Colonic mucosa (tissue), 4 donors: ENCODE measurements at regions not wholly inside any gene's neighbourhood (a gene's known extent, or its start where the extent isn't known, plus 50 kb on each side); places are given as distances from the start of the nearest gene placed in this dataset.
"Not testable (repeated sequence)": the region's sequence is repeated elsewhere in the genome, so short reads cannot be mapped to it uniquely, and the experiment has no call there.

Source experiments
- DNase-seq: peaks from one replicate; pipeline ENCODE4 v3.0.0-alpha.2; 2020
- H3K27ac ChIP-seq: fragments of 200-600 bp; one replicate; pipeline ENCODE4 v1.8.0; 2021
- H3K27me3 ChIP-seq: fragments of 200-600 bp; one replicate; pipeline ENCODE4 v1.8.0; 2021
- H3K36me3 ChIP-seq: fragments of 200-600 bp; one replicate; pipeline ENCODE4 v1.8.0; 2021
- H3K4me1 ChIP-seq: fragments of 200-600 bp; one replicate; pipeline ENCODE4 v1.8.0; 2021; ENCODE audit warnings: mild to moderate bottlenecking
- H3K4me3 ChIP-seq: fragments of 200-600 bp; one replicate; pipeline ENCODE4 v1.8.0; 2021
- H3K9ac ChIP-seq, 2 donors: one replicate each; pipeline ENCODE4 v1.7.0; 2013; ENCODE audit warnings: control low read depth in 2 of 2, low read depth in 2 of 2, low read length in 2 of 2
- H3K9me3 ChIP-seq: fragments of 200-600 bp; one replicate; pipeline ENCODE4 v1.8.0; 2021
- CTCF ChIP-seq: fragments of 200-600 bp; IDR thresholded peaks from one replicate; pipeline ENCODE4 v1.8.0; 2022; ENCODE audit warnings: antibody characterized with exemption, mild to moderate bottlenecking
- intact Hi-C: fragments of 100-400 bp; cut with DNase I; formaldehyde crosslinking; loops from one replicate; pipeline ENCODE4 v1.14.1; 2022
- donor health status: healthy.
- donor health status: DM: no; HTN: no; CAD: no.
- donor health status: DM: no; HTN: no; CAD: no.

GRCh38 chr12:131620520-131620919 is 90.4 kb upstream of the SFSWAP start:
- Histone ChIP-seq H3K9me3 (no peaks in the 10 kb centered on the region), H3K4me1 (no peaks in the 10 kb centered on the region), H3K9ac (no peak overlapping the region), H3K4me3 (no peak overlapping the region), H3K27me3 (no peaks in the 10 kb centered on the region), H3K36me3 (no peaks in the 10 kb centered on the region), H3K27ac (no peak overlapping the region)
- no peak for TF ChIP-seq CTCF
- no peak for DNase-seq
- intact Hi-C loops = loop anchor here (5.0 kb wide), 1 partner anchor 278 kb away; no protein-coding TSS in a partner anchor

DNA sequence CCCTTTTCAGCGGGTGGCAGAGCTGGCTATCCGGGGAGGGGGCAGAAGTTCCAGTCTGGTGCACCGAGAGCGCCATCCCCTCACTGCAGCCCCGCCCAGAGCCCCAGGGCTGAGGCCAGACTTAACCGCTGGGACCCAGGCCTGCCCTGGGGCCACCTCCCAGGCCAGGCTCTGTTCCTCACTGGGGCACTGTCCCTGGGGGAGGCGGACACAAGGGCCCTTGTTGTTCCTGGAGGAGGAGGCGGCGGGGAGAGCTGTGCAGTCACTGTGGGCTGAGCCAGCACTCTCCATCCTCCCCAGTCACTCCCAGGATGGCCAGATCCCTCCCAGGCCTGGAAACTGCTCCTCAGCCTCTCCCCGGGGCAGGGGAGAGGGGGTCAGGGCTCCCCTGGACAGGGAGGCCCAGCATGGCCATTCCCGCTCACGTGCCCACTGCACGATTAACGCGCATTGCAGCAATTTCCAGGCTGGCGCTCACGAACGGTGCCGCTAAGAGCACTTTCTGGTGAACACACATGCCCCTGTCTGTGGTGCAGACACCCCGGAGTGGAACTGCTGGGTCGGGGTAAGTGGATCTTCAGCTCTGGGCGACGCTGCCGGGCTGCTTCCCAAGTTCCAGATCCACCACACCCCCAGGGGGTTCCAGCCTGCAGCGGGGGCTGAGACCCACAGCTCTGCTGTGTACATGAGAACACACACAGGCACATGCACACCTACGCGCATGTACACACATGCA is 89.8 kb upstream of the SFSWAP start:
- H3K9me3 ChIP-seq = no peaks in the 10 kb centered on the region
- H3K27me3 ChIP-seq = no peaks in the 10 kb centered on the region

GRCh38 chr12:131621701-131622421 is 89.0 kb upstream of the SFSWAP start:
- no peak for TF ChIP-seq CTCF
- Histone ChIP-seq H3K27ac (no peak overlapping the region), H3K36me3 (no peaks in the 10 kb centered on the region), H3K4me3 (no peak overlapping the region), H3K27me3 (no peaks in the 10 kb centered on the region), H3K9ac (no peak overlapping the region), H3K4me1 (no peaks in the 10 kb centered on the region), H3K9me3 (no peaks in the 10 kb centered on the region)
- DNase-seq = no peak
- intact Hi-C loops = loop anchor here (5.0 kb wide), 1 partner anchor 280 kb away; no protein-coding TSS in a partner anchor

More for the DNA sequence above, 89.8 kb upstream of the SFSWAP start:
- H3K27ac ChIP-seq = no peak overlapping the region
- no peak overlapping the region for H3K4me3 ChIP-seq
- DNase-seq = no peak
- no peaks in the 10 kb centered on the region for H3K36me3 ChIP-seq
- H3K4me1 ChIP-seq = no peaks in the 10 kb centered on the region
- H3K9ac ChIP-seq = no peak overlapping the region
- intact Hi-C loops = loop anchor here (5.0 kb wide), 1 partner anchor 279 kb away; no protein-coding TSS in a partner anchor
- no peak for TF ChIP-seq CTCF

DNA sequence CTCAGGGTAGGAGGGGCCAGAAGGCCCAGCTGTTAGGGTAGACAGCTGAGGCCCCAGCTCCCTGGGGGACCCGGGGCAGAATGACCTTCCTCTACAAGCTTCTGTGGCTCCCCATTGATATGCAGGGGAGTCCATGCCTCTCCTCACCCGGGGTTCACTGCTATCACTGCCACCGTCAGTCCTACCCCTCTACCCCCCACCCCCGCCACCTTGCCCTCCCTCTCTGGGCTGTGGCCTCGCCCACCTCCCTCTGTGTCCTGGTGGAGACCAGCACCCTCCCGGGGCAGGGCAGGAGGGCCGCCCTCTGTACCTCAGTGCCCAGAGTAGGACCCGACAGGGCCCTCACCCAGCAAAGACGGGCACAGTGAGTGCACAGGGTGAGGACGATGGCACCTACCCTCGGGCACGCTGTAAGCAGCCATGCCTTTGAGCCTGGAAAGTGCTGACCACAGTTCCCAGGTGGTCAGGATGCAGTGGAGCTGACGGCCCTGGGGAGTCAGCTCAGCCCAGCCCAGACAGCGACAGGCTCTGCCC is 88.4 kb upstream of the SFSWAP start:
- DNase-seq = no peak

GRCh38 chr12:131623404-131624368 is 87.2 kb upstream of the SFSWAP start:
- intact Hi-C loops = loop anchor here (5.0 kb wide), 1 partner anchor 281 kb away; no protein-coding TSS in a partner anchor
- not testable (repeated sequence) for H3K36me3 ChIP-seq, H3K27me3 ChIP-seq, H3K4me1 ChIP-seq, H3K9me3 ChIP-seq, H3K9ac ChIP-seq, H3K27ac ChIP-seq, H3K4me3 ChIP-seq, DNase-seq

More for the DNA sequence above, 88.4 kb upstream of the SFSWAP start:
- no peaks in the 10 kb centered on the region for H3K36me3 ChIP-seq
- TF ChIP-seq CTCF = no peak
- no peaks in the 10 kb centered on the region for H3K9me3 ChIP-seq
- no peaks in the 10 kb centered on the region for H3K27me3 ChIP-seq
- intact Hi-C loops = loop anchor here (5.0 kb wide), 1 partner anchor 280 kb away; no protein-coding TSS in a partner anchor
- H3K4me1 ChIP-seq = no peaks in the 10 kb centered on the region
- H3K4me3 ChIP-seq = no peak overlapping the region
- no peak overlapping the region for H3K9ac ChIP-seq
- no peak overlapping the region for H3K27ac ChIP-seq

GRCh38 chr12:131624369-131624739 is 86.5 kb upstream of the SFSWAP start:
- H3K27me3 ChIP-seq, H3K36me3 ChIP-seq, DNase-seq, H3K4me1 ChIP-seq, H3K9me3 ChIP-seq, H3K27ac ChIP-seq, H3K4me3 ChIP-seq, H3K9ac ChIP-seq: not testable (repeated sequence)
- intact Hi-C loops = loop anchor here (5.0 kb wide), 1 partner anchor 282 kb away; no protein-coding TSS in a partner anchor

- H3K36me3 ChIP-seq, H3K9ac ChIP-seq, H3K27ac ChIP-seq, H3K9me3 ChIP-seq, H3K4me3 ChIP-seq, H3K27me3 ChIP-seq, DNase-seq, H3K4me1 ChIP-seq: not testable (repeated sequence)
- intact Hi-C loops = loop anchor here (5.0 kb wide), 1 partner anchor 283 kb away; no protein-coding TSS in a partner anchor
Measured at GRCh38 chr12:131624756-131625501, 86.0 kb upstream of the SFSWAP start.
